ENCODE measurements at regions not wholly inside any gene's neighbourhood (a gene's known extent, or its start where the extent isn't known, plus 50 kb on each side); places are given as distances from the start of the nearest gene placed in this dataset.

- Histone ChIP-seq H3K9me2 (replicated peaks; ENCODE audit: insufficient read depth, low read length) (no peaks in the 10 kb centered on the region), H3K4me1 (ENCODE audit: low read length) (peaks cover 5% of the 10 kb centered on the region), H2AFZ (ENCODE audit: low read length) (no peak overlapping the region), H4K20me1 (ENCODE audit: insufficient read depth, low read depth, low read length) (no peaks in the 10 kb centered on the region), H3K9ac (ENCODE audit: low read length) (no peak overlapping the region), H3K79me2 (ENCODE audit: low read length) (no peaks in the 10 kb centered on the region), H3K27me3 (ENCODE audit: low read length) (no peaks in the 10 kb centered on the region), H3K9me3 (ENCODE audit: low read length) (no peaks in the 10 kb centered on the region), H3K4me2 (ENCODE audit: low read depth, low read length, poor library complexity, severe bottlenecking) (no peak overlapping the region), H3K4me3 (ENCODE audit: low read length) (no peak overlapping the region), H3K36me3 (ENCODE audit: insufficient read depth, low read length) (no peaks in the 10 kb centered on the region), H3K27ac (ENCODE audit: low read length) (no peak overlapping the region)
- no peak for DNase-seq
Observed at GRCh38 chrX:39414290-39414854, 613.1 kb downstream of the MID1IP1 start.

- Histone ChIP-seq H3K27me3 (ENCODE audit: low read length) (no peaks in the 10 kb centered on the region), H3K27ac (ENCODE audit: low read length) (no peak overlapping the region), H4K20me1 (ENCODE audit: insufficient read depth, low read depth, low read length) (no peaks in the 10 kb centered on the region), H3K36me3 (ENCODE audit: insufficient read depth, low read length) (no peaks in the 10 kb centered on the region), H3K9ac (ENCODE audit: low read length) (no peak overlapping the region), H3K4me3 (ENCODE audit: low read length) (no peak overlapping the region), H3K9me3 (ENCODE audit: low read length) (no peaks in the 10 kb centered on the region), H2AFZ (ENCODE audit: low read length) (no peak overlapping the region), H3K9me2 (replicated peaks; ENCODE audit: insufficient read depth, low read length) (no peaks in the 10 kb centered on the region), H3K79me2 (ENCODE audit: low read length) (no peaks in the 10 kb centered on the region), H3K4me1 (ENCODE audit: low read length) (peaks cover 5% of the 10 kb centered on the region), H3K4me2 (ENCODE audit: low read depth, low read length, poor library complexity, severe bottlenecking) (no peak overlapping the region)
- DNase-seq, result no peak
Observed at GRCh38 chrX:39416547-39417260, 615.4 kb downstream of the MID1IP1 start.

GRCh38 chrX:39418254-39418704 lies 617.0 kb downstream of the MID1IP1 start:
- Histone ChIP-seq H3K9me2 (replicated peaks; ENCODE audit: insufficient read depth, low read length) (no peaks in the 10 kb centered on the region), H4K20me1 (ENCODE audit: insufficient read depth, low read depth, low read length) (no peaks in the 10 kb centered on the region), H3K4me1 (ENCODE audit: low read length) (peaks cover 5% of the 10 kb centered on the region), H3K4me3 (ENCODE audit: low read length) (no peak overlapping the region), H3K9me3 (ENCODE audit: low read length) (no peaks in the 10 kb centered on the region), H2AFZ (ENCODE audit: low read length) (no peak overlapping the region), H3K4me2 (ENCODE audit: low read depth, low read length, poor library complexity, severe bottlenecking) (no peak overlapping the region), H3K36me3 (ENCODE audit: insufficient read depth, low read length) (no peaks in the 10 kb centered on the region), H3K9ac (ENCODE audit: low read length) (no peak overlapping the region), H3K79me2 (ENCODE audit: low read length) (no peaks in the 10 kb centered on the region), H3K27ac (ENCODE audit: low read length) (no peak overlapping the region), H3K27me3 (ENCODE audit: low read length) (no peaks in the 10 kb centered on the region)
- no peak for DNase-seq

- Histone ChIP-seq H3K9me2 (replicated peaks; ENCODE audit: insufficient read depth, low read length) (no peaks in the 10 kb centered on the region), H3K9me3 (ENCODE audit: low read length) (no peaks in the 10 kb centered on the region), H3K4me2 (ENCODE audit: low read depth, low read length, poor library complexity, severe bottlenecking) (no peak overlapping the region), H3K4me1 (ENCODE audit: low read length) (peaks cover 5% of the 10 kb centered on the region), H3K36me3 (ENCODE audit: insufficient read depth, low read length) (no peaks in the 10 kb centered on the region), H3K9ac (ENCODE audit: low read length) (no peak overlapping the region), H3K79me2 (ENCODE audit: low read length) (no peaks in the 10 kb centered on the region), H2AFZ (ENCODE audit: low read length) (no peak overlapping the region), H3K27me3 (ENCODE audit: low read length) (no peaks in the 10 kb centered on the region), H3K27ac (ENCODE audit: low read length) (no peak overlapping the region), H4K20me1 (ENCODE audit: insufficient read depth, low read depth, low read length) (no peaks in the 10 kb centered on the region), H3K4me3 (ENCODE audit: low read length) (no peak overlapping the region)
- no peak for DNase-seq
Observed at GRCh38 chrX:39418731-39419638, 617.7 kb downstream of the MID1IP1 start.

- Histone ChIP-seq H3K27me3 (ENCODE audit: low read length) (no peaks in the 10 kb centered on the region), H3K36me3 (ENCODE audit: insufficient read depth, low read length) (no peaks in the 10 kb centered on the region), H3K4me1 (ENCODE audit: low read length) (peaks cover 5% of the 10 kb centered on the region)
Observed at GRCh38 chrX:39421006-39421405, 619.7 kb downstream of the MID1IP1 start.

GRCh38 chrX:39425124-39425806 lies 624.0 kb downstream of the MID1IP1 start:
- Histone ChIP-seq H4K20me1 (ENCODE audit: insufficient read depth, low read depth, low read length) (no peaks in the 10 kb centered on the region), H3K27me3 (ENCODE audit: low read length) (no peaks in the 10 kb centered on the region), H3K9me2 (replicated peaks; ENCODE audit: insufficient read depth, low read length) (no peaks in the 10 kb centered on the region), H3K4me3 (ENCODE audit: low read length) (no peak overlapping the region), H3K4me2 (ENCODE audit: low read depth, low read length, poor library complexity, severe bottlenecking) (no peak overlapping the region), H3K9me3 (ENCODE audit: low read length) (no peaks in the 10 kb centered on the region), H3K79me2 (ENCODE audit: low read length) (no peaks in the 10 kb centered on the region), H3K9ac (ENCODE audit: low read length) (no peak overlapping the region), H2AFZ (ENCODE audit: low read length) (no peak overlapping the region), H3K4me1 (ENCODE audit: low read length) (no peaks in the 10 kb centered on the region), H3K36me3 (ENCODE audit: insufficient read depth, low read length) (no peaks in the 10 kb centered on the region), H3K27ac (ENCODE audit: low read length) (no peak overlapping the region)
- no peak for DNase-seq

More at GRCh38 chrX:39421006-39421405, 619.7 kb downstream of the MID1IP1 start:
- no peak for DNase-seq
- H3K79me2 ChIP-seq (ENCODE audit: low read length), result no peaks in the 10 kb centered on the region
- H3K27ac ChIP-seq (ENCODE audit: low read length), result no peak overlapping the region
- H4K20me1 ChIP-seq (ENCODE audit: insufficient read depth, low read depth, low read length), result no peaks in the 10 kb centered on the region
- no peak overlapping the region for H3K9ac ChIP-seq (ENCODE audit: low read length)
- H3K4me3 ChIP-seq (ENCODE audit: low read length), result no peak overlapping the region
- no peaks in the 10 kb centered on the region for H3K9me2 ChIP-seq (replicated peaks; ENCODE audit: insufficient read depth, low read length)
- H3K4me2 ChIP-seq (ENCODE audit: low read depth, low read length, poor library complexity, severe bottlenecking), result no peak overlapping the region
- no peak overlapping the region for H2AFZ ChIP-seq (ENCODE audit: low read length)
- no peaks in the 10 kb centered on the region for H3K9me3 ChIP-seq (ENCODE audit: low read length)

GRCh38 chrX:39426101-39426500 lies 624.8 kb downstream of the MID1IP1 start:
- DNase-seq, result no peak
- no peaks in the 10 kb centered on the region for H3K4me1 ChIP-seq (ENCODE audit: low read length)
- H3K4me2 ChIP-seq (ENCODE audit: low read depth, low read length, poor library complexity, severe bottlenecking), result no peak overlapping the region
- H3K9ac ChIP-seq (ENCODE audit: low read length), result no peak overlapping the region
- no peaks in the 10 kb centered on the region for H3K36me3 ChIP-seq (ENCODE audit: insufficient read depth, low read length)
- no peak overlapping the region for H3K27ac ChIP-seq (ENCODE audit: low read length)
- no peaks in the 10 kb centered on the region for H3K9me3 ChIP-seq (ENCODE audit: low read length)
- no peak overlapping the region for H3K4me3 ChIP-seq (ENCODE audit: low read length)
- H3K79me2 ChIP-seq (ENCODE audit: low read length), result no peaks in the 10 kb centered on the region
- H3K9me2 ChIP-seq (replicated peaks; ENCODE audit: insufficient read depth, low read length), result no peaks in the 10 kb centered on the region
- no peaks in the 10 kb centered on the region for H3K27me3 ChIP-seq (ENCODE audit: low read length)
- H4K20me1 ChIP-seq (ENCODE audit: insufficient read depth, low read depth, low read length), result no peaks in the 10 kb centered on the region
- no peak overlapping the region for H2AFZ ChIP-seq (ENCODE audit: low read length)

- Histone ChIP-seq H3K9me3 (ENCODE audit: low read length) (no peaks in the 10 kb centered on the region), H3K79me2 (ENCODE audit: low read length) (no peaks in the 10 kb centered on the region), H3K27ac (ENCODE audit: low read length) (no peak overlapping the region), H3K4me2 (ENCODE audit: low read depth, low read length, poor library complexity, severe bottlenecking) (no peak overlapping the region), H3K36me3 (ENCODE audit: insufficient read depth, low read length) (no peaks in the 10 kb centered on the region), H4K20me1 (ENCODE audit: insufficient read depth, low read depth, low read length) (no peaks in the 10 kb centered on the region), H3K9me2 (replicated peaks; ENCODE audit: insufficient read depth, low read length) (no peaks in the 10 kb centered on the region), H3K4me3 (ENCODE audit: low read length) (no peak overlapping the region), H3K9ac (ENCODE audit: low read length) (no peak overlapping the region), H2AFZ (ENCODE audit: low read length) (no peak overlapping the region), H3K4me1 (ENCODE audit: low read length) (no peaks in the 10 kb centered on the region), H3K27me3 (ENCODE audit: low read length) (no peaks in the 10 kb centered on the region)
- DNase-seq, result no peak
Observed at GRCh38 chrX:39427492-39427891, 626.2 kb downstream of the MID1IP1 start.

Data from Karpas-422 (cell line).